Upper lobe of left lung (tissue), 6 donors: ENCODE measurements at regions not wholly inside any gene's neighbourhood (a gene's known extent, or its start where the extent isn't known, plus 50 kb on each side); places are given as distances from the start of the nearest gene placed in this dataset.

ENCODE experiments used
- ATAC-seq, 2 donors: fragments of 200-7000 bp; cut with Tn5 transposase; one replicate each; pipeline ENCODE4 v1.9.1; 2022; ENCODE audit warnings: mild to moderate bottlenecking in 2 of 2, moderate library complexity in 2 of 2; ENCODE audit not compliant: low FRiP score in 2 of 2
- DNase-seq, 2 donors: peaks; one replicate each; pipeline ENCODE4 v3.0.0-alpha.2; 2019 to 2020
- H3K27ac ChIP-seq, 4 donors: fragments of 200-600 bp; sonication (generic); one replicate each; pipeline ENCODE4 v1.5.1; 2016 to 2019
- H3K27me3 ChIP-seq, 4 donors: fragments of 200-600 bp; sonication (generic); one replicate each; pipeline ENCODE4 v1.5.1; 2017 to 2019
- H3K36me3 ChIP-seq, 4 donors: fragments of 200-600 bp; sonication (generic); one replicate each; pipeline ENCODE4 v1.5.1; 2016 to 2019
- H3K4me1 ChIP-seq, 4 donors: fragments of 200-600 bp; sonication (generic); one replicate each; pipeline ENCODE4 v1.5.1; 2018 to 2019
- H3K4me3 ChIP-seq, 4 donors: fragments of 200-600 bp; sonication (generic); one replicate each; pipeline ENCODE4 v1.5.1; 2017 to 2019; ENCODE audit warnings: mild to moderate bottlenecking in 2 of 4, moderate library complexity in 1 of 4
- H3K9me3 ChIP-seq, 4 donors: fragments of 200-600 bp; sonication (generic); one replicate each; pipeline ENCODE4 v1.5.1; 2018 to 2019
- CTCF ChIP-seq, 6 experiments: fragments of 450-650 bp in 4 of 6; fragments of 200-600 bp in 2 of 6; sonication (generic) in 2 of 6; IDR thresholded peaks; one replicate each; pipeline ENCODE4 v1.5.1; 2016 to 2019; ENCODE audit warnings: antibody characterized with exemption in 6 of 6
- EP300 ChIP-seq, 4 donors: sonication (generic); formaldehyde crosslinking; IDR thresholded peaks; one replicate each; pipeline ENCODE4 v1.5.1; 2017; ENCODE audit warnings: antibody characterized with exemption in 4 of 4, control low read depth in 2 of 4
- POLR2A ChIP-seq, 4 donors: fragments of 450-650 bp; IDR thresholded peaks; one replicate each; pipeline ENCODE4 v1.5.1; 2016 to 2017; ENCODE audit warnings: antibody characterized with exemption in 4 of 4, mild to moderate bottlenecking in 2 of 4
- POLR2AphosphoS5 ChIP-seq, 2 donors: sonication (generic); formaldehyde crosslinking; IDR thresholded peaks; one replicate each; pipeline ENCODE4 v1.5.1; 2017; ENCODE audit warnings: antibody characterized with exemption in 2 of 2
- WGBS, 2 donors: methylation state at CpG; one replicate each; pipeline ENCODE4 v1.1.5; 2017 to 2018; 5-methylcytosine and 5-hydroxymethylcytosine counted together
- donor health status: DM: no; HTN: no; CAD: no; lungs with moderate emphysema.
- donor health status: DM: no; HTN: yes; CAD: no; lungs with severe emphysema.

- 59 to 67% methylated on average over 2 of the region's 2 CpGs for WGBS, 2 donors
- ATAC-seq (no peak), DNase-seq (no peak)
- Histone ChIP-seq H3K27ac (no peak overlapping the region), H3K4me3 (no peak overlapping the region), H3K27me3 (no peaks in the 10 kb centered on the region), H3K9me3 (no peaks in the 10 kb centered on the region), H3K36me3 (no peaks in the 10 kb centered on the region), H3K4me1 (no peaks in the 10 kb centered on the region)
- TF ChIP-seq POLR2AphosphoS5 (IDR thresholded peaks at IDR 0.05) (no peak), CTCF (IDR thresholded peaks at IDR 0.05) (no peak), EP300 (IDR thresholded peaks at IDR 0.05) (no peak), POLR2A (IDR thresholded peaks at IDR 0.05) (no peak)
Observed at GRCh38 chr2:57674025-57674424, 372.6 kb upstream of the VRK2 start.

- Histone ChIP-seq H3K27ac (no peak overlapping the region), H3K36me3 (no peaks in the 10 kb centered on the region), H3K27me3 (no peaks in the 10 kb centered on the region), H3K9me3 (no peaks in the 10 kb centered on the region), H3K4me1 (no peaks in the 10 kb centered on the region), H3K4me3 (no peak overlapping the region)
- no peak for DNase-seq
- TF ChIP-seq POLR2A (IDR thresholded peaks at IDR 0.05), result no peak
- no peak for TF ChIP-seq POLR2AphosphoS5 (IDR thresholded peaks at IDR 0.05)
- no peak for TF ChIP-seq CTCF (IDR thresholded peaks at IDR 0.05)
- no peak for TF ChIP-seq EP300 (IDR thresholded peaks at IDR 0.05)
- ATAC-seq, result no peak
- 80 to 85% methylated on average over 2 of the region's 2 CpGs for WGBS, 2 donors
Observed at GRCh38 chr2:57674743-57675142, 371.9 kb upstream of the VRK2 start.

GRCh38 chr2:57677296-57677695 lies 369.3 kb upstream of the VRK2 start:
- ATAC-seq (no peak), DNase-seq (no peak)
- no peak for TF ChIP-seq CTCF (IDR thresholded peaks at IDR 0.05)
- no peak for TF ChIP-seq EP300 (IDR thresholded peaks at IDR 0.05)
- TF ChIP-seq POLR2AphosphoS5 (IDR thresholded peaks at IDR 0.05), result no peak
- no peak for TF ChIP-seq POLR2A (IDR thresholded peaks at IDR 0.05)
- Histone ChIP-seq H3K27ac (no peak overlapping the region), H3K4me3 (no peak overlapping the region), H3K4me1 (no peaks in the 10 kb centered on the region), H3K36me3 (no peaks in the 10 kb centered on the region), H3K9me3 (no peaks in the 10 kb centered on the region), H3K27me3 (no peaks in the 10 kb centered on the region)

GRCh38 chr2:57681650-57682049 lies 365.0 kb upstream of the VRK2 start:
- Histone ChIP-seq H3K27ac (no peak overlapping the region), H3K36me3 (no peaks in the 10 kb centered on the region), H3K4me3 (no peak overlapping the region), H3K9me3 (no peaks in the 10 kb centered on the region), H3K27me3 (no peaks in the 10 kb centered on the region), H3K4me1 (no peaks in the 10 kb centered on the region)
- no peak for DNase-seq
- WGBS, 2 donors, result 85% methylated on average over 1 of the region's 1 CpG
- no peak for TF ChIP-seq POLR2AphosphoS5 (IDR thresholded peaks at IDR 0.05)
- TF ChIP-seq CTCF (IDR thresholded peaks at IDR 0.05), result no peak
- TF ChIP-seq POLR2A (IDR thresholded peaks at IDR 0.05), result no peak
- no peak for TF ChIP-seq EP300 (IDR thresholded peaks at IDR 0.05)
- ATAC-seq, result no peak

GRCh38 chr2:57685032-57685431 lies 361.6 kb upstream of the VRK2 start:
- Histone ChIP-seq H3K4me1 (no peaks in the 10 kb centered on the region), H3K27me3 (no peaks in the 10 kb centered on the region), H3K27ac (no peak overlapping the region), H3K4me3 (no peak overlapping the region), H3K9me3 (peaks cover 0 to 5% (median 2%) of the 10 kb centered on the region in 4 donors), H3K36me3 (no peaks in the 10 kb centered on the region)
- ATAC-seq (peak in 1 of 2 donors; percentile 40), DNase-seq (no peak)
- TF ChIP-seq EP300 (IDR thresholded peaks at IDR 0.05) (no peak), POLR2A (IDR thresholded peaks at IDR 0.05) (no peak), CTCF (IDR thresholded peaks at IDR 0.05) (no peak), POLR2AphosphoS5 (IDR thresholded peaks at IDR 0.05) (no peak)
- WGBS, 2 donors, result 89% methylated on average over 2 of the region's 2 CpGs; no CpG with 5 or more reads in 1 of the 2 donors
